CD4-positive, alpha-beta memory T cell (primary cell): ENCODE measurements at regions not wholly inside any gene's neighbourhood (a gene's known extent, or its start where the extent isn't known, plus 50 kb on each side); places are given as distances from the start of the nearest gene placed in this dataset.

Source experiments
- CTCF ChIA-PET: fragments of 350-600 bp; sonication (Branson Sonifier 250); formaldehyde crosslinking; loops from one replicate; lab custom pipeline; 2021; ENCODE audit warnings: inconsistent platforms; ENCODE audit not compliant: partially characterized antibody; lab: Charles Lee
- POLR2A ChIA-PET: fragments of 350-600 bp; sonication (Branson Sonifier 250); formaldehyde crosslinking; loops from one replicate; lab custom pipeline; 2021; ENCODE audit not compliant: partially characterized antibody; lab: Charles Lee
- DNase-seq, 5 donors: peaks; one replicate each; pipeline versions ENCODE4 v3.0.0 to v3.0.0-alpha.2; 2020 to 2022; ENCODE audit warnings: mixed read lengths in 1 of 5
- H3K27ac ChIP-seq: one replicate; pipeline ENCODE4 v1.7.0; 2013; ENCODE audit warnings: low read depth, low read length
- H3K27me3 ChIP-seq: 2 replicates; pipeline ENCODE4 v1.7.0; 2013; ENCODE audit warnings: mild to moderate bottlenecking, low read length, moderate library complexity; ENCODE audit not compliant: insufficient read depth
- H3K36me3 ChIP-seq: 2 replicates; pipeline ENCODE4 v1.7.0; 2013; ENCODE audit warnings: mild to moderate bottlenecking, low read length, moderate library complexity; ENCODE audit not compliant: insufficient read depth
- H3K4me1 ChIP-seq: 2 replicates; pipeline ENCODE4 v1.7.0; 2013; ENCODE audit warnings: mild to moderate bottlenecking, low read length, moderate library complexity; ENCODE audit not compliant: insufficient read depth
- H3K4me3 ChIP-seq, 2 donors: one replicate each; pipeline ENCODE4 v1.7.0; 2013; ENCODE audit warnings: low read length in 2 of 2, mild to moderate bottlenecking in 1 of 2
- H3K9me3 ChIP-seq, 2 donors: one replicate each; pipeline ENCODE4 v1.7.0; 2013; ENCODE audit warnings: low read length in 2 of 2, control low read depth in 1 of 2; ENCODE audit not compliant: control insufficient read depth in 1 of 2
- H3K27ac Mint-ChIP-seq, 7 donors: one replicate each; pipeline ENCODE4 v1.8.0; 2020 to 2021; ENCODE audit warnings: mixed read lengths in 7 of 7, mild to moderate bottlenecking in 6 of 7, inconsistent platforms in 3 of 7, moderate library complexity in 3 of 7
- H3K27me3 Mint-ChIP-seq, 2 donors: one replicate each; pipeline ENCODE4 v1.8.0; 2020 to 2021; ENCODE audit warnings: mixed read lengths in 2 of 2
- H3K36me3 Mint-ChIP-seq, 2 donors: one replicate each; pipeline ENCODE4 v1.8.0; 2020 to 2021; ENCODE audit warnings: mixed read lengths in 2 of 2, inconsistent platforms in 1 of 2, mild to moderate bottlenecking in 1 of 2
- H3K4me1 Mint-ChIP-seq, 4 donors: one replicate each; pipeline ENCODE4 v1.8.0; 2020 to 2021; ENCODE audit warnings: mixed read lengths in 4 of 4, mild to moderate bottlenecking in 1 of 4
- H3K4me3 Mint-ChIP-seq, 8 donors: one replicate each; pipeline ENCODE4 v1.8.0; 2020 to 2021; ENCODE audit warnings: mixed read lengths in 8 of 8, mild to moderate bottlenecking in 7 of 8, moderate library complexity in 6 of 8, inconsistent platforms in 3 of 8
- H3K9me3 Mint-ChIP-seq, 8 donors: one replicate each; pipeline ENCODE4 v1.8.0; 2020 to 2021; ENCODE audit warnings: mixed read lengths in 8 of 8, mild to moderate bottlenecking in 5 of 8, inconsistent platforms in 3 of 8, moderate library complexity in 1 of 8
- intact Hi-C: fragments of 100-400 bp; cut with micrococcal nuclease; formaldehyde crosslinking; loops from one replicate; pipeline ENCODE4 v1.15.1; 2023

DNA sequence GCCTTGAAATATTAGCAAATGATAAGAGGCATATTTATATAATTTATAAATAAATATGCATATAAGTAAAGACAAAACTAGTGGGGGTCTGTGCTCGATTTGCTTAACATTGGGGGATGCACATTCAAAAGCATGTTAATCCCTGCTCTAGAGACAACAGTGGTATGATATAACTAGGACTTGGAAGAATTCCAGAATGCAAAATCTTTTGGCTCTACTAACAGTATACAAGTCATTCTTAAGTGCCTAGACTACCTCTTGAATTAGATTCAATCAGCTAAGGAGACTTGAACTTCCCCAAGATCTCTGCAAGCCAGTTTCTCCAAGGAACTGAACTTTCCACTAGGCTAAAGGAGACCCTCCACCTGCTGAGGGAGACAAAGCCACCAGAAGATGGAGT lies 282.7 kb upstream of the RORA start:
- Histone ChIP-seq H3K27me3 (no peaks in the 10 kb centered on the region), H3K9me3 (no peaks in the 10 kb centered on the region), H3K4me3 (no peak overlapping the region), H3K27ac (no peak overlapping the region), H3K36me3 (no peaks in the 10 kb centered on the region), H3K4me1 (no peaks in the 10 kb centered on the region)
- no peak for DNase-seq
- peaks cover 0 to 3% (median 0%) of the 10 kb centered on the region in 8 donors for H3K9me3 Mint-ChIP-seq
- H3K36me3 Mint-ChIP-seq: no peaks in the 10 kb centered on the region
- no peak overlapping the region for H3K27ac Mint-ChIP-seq
- CTCF ChIA-PET: no interaction called here
- intact Hi-C loops: no loop called here
- POLR2A ChIA-PET: no interaction called here
- no peaks in the 10 kb centered on the region for H3K4me1 Mint-ChIP-seq
- no peak overlapping the region for H3K4me3 Mint-ChIP-seq
- H3K27me3 Mint-ChIP-seq: peaks cover 10 to 18% of the 10 kb centered on the region in 2 donors

- no peaks in the 10 kb centered on the region for H3K36me3 ChIP-seq
- no peaks in the 10 kb centered on the region for H3K4me1 ChIP-seq
- Mint-ChIP-seq H3K9me3 (peaks cover 0 to 3% (median 0%) of the 10 kb centered on the region in 8 donors), H3K27ac (no peak overlapping the region), H3K4me1 (no peaks in the 10 kb centered on the region), H3K27me3 (peaks cover 10 to 18% of the 10 kb centered on the region in 2 donors), H3K4me3 (no peak overlapping the region), H3K36me3 (no peaks in the 10 kb centered on the region)
- no peaks in the 10 kb centered on the region for H3K27me3 ChIP-seq
- ChIA-PET POLR2A (no interaction called here), CTCF (no interaction called here)
- no peaks in the 10 kb centered on the region for H3K9me3 ChIP-seq
- H3K4me3 ChIP-seq: no peak overlapping the region
- no peak for DNase-seq
- no peak overlapping the region for H3K27ac ChIP-seq
- intact Hi-C loops: no loop called here
These were observed 282.0 kb upstream of the RORA start for GRCh38 chr15:61511089-61511488.

- Mint-ChIP-seq H3K9me3 (peaks cover 0 to 3% (median 0%) of the 10 kb centered on the region in 8 donors), H3K4me1 (no peaks in the 10 kb centered on the region), H3K4me3 (no peak overlapping the region), H3K36me3 (no peaks in the 10 kb centered on the region), H3K27me3 (peaks cover 10 to 13% of the 10 kb centered on the region in 2 donors), H3K27ac (no peak overlapping the region)
- no peak overlapping the region for H3K27ac ChIP-seq
- no peak for DNase-seq
- no peaks in the 10 kb centered on the region for H3K36me3 ChIP-seq
- ChIA-PET POLR2A (no interaction called here), CTCF (no interaction called here)
- H3K4me3 ChIP-seq: no peak overlapping the region
- H3K27me3 ChIP-seq: no peaks in the 10 kb centered on the region
- H3K9me3 ChIP-seq: no peaks in the 10 kb centered on the region
- intact Hi-C loops: no loop called here
- H3K4me1 ChIP-seq: no peaks in the 10 kb centered on the region
These were observed 280.3 kb upstream of the RORA start for GRCh38 chr15:61509327-61509840.

- H3K36me3 ChIP-seq: no peaks in the 10 kb centered on the region
- DNase-seq: no peak
- Mint-ChIP-seq H3K27ac (no peak overlapping the region), H3K9me3 (peaks cover 0 to 3% (median 0%) of the 10 kb centered on the region in 8 donors), H3K27me3 (peaks cover 17 to 29% of the 10 kb centered on the region in 2 donors), H3K4me1 (no peaks in the 10 kb centered on the region), H3K4me3 (no peak overlapping the region), H3K36me3 (no peaks in the 10 kb centered on the region)
- no peaks in the 10 kb centered on the region for H3K9me3 ChIP-seq
- H3K27me3 ChIP-seq: no peaks in the 10 kb centered on the region
- no peak overlapping the region for H3K4me3 ChIP-seq
- POLR2A ChIA-PET: no interaction called here
- no peaks in the 10 kb centered on the region for H3K4me1 ChIP-seq
- CTCF ChIA-PET: no interaction called here
- intact Hi-C loops: no loop called here
- no peak overlapping the region for H3K27ac ChIP-seq
These were observed 274.4 kb upstream of the RORA start for GRCh38 chr15:61503383-61503969.

DNA sequence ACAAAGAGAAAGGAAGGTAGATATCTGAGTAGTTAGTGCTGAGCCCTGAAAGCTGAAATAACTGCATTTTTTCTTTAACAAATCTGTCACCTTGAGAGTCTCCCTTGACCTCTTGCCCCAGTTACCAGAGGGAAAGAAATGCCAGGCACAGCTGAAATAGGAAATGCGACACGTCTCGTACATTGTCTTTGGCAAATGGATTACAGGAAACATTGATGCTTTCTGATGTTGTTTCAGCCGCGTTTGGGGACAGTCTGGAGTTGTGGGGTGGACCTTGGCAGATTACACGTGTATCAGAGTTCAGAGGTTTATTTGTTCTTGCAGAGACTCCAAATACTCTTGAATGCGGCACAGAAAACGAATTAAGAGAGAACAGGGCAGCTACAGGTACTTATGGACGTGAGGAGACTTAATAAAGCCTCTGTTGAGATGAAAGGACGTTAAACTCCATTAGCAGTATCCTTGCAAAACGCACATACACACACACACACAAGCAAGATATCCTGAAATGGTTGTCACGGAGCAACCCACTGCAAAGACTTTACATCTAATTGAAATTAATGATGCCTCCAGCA lies 272.8 kb upstream of the RORA start:
- no peaks in the 10 kb centered on the region for H3K4me1 ChIP-seq
- H3K36me3 ChIP-seq: no peaks in the 10 kb centered on the region
- Mint-ChIP-seq H3K27ac (no peak overlapping the region), H3K36me3 (no peaks in the 10 kb centered on the region), H3K27me3 (peaks cover 17 to 35% of the 10 kb centered on the region in 2 donors), H3K9me3 (no peaks in the 10 kb centered on the region), H3K4me1 (no peaks in the 10 kb centered on the region), H3K4me3 (no peak overlapping the region)
- no peak for DNase-seq
- ChIA-PET CTCF (no interaction called here), POLR2A (no interaction called here)
- no peaks in the 10 kb centered on the region for H3K27me3 ChIP-seq
- no peak overlapping the region for H3K27ac ChIP-seq
- H3K9me3 ChIP-seq: no peaks in the 10 kb centered on the region
- intact Hi-C loops: no loop called here
- no peak overlapping the region for H3K4me3 ChIP-seq

GRCh38 chr15:61500951-61501620 lies 272.0 kb upstream of the RORA start:
- POLR2A ChIA-PET: no interaction called here
- H3K4me1 ChIP-seq: no peaks in the 10 kb centered on the region
- H3K4me3 ChIP-seq: no peak overlapping the region
- no peak for DNase-seq
- CTCF ChIA-PET: no interaction called here
- no peak overlapping the region for H3K27ac ChIP-seq
- H3K27ac Mint-ChIP-seq: no peak overlapping the region
- no peaks in the 10 kb centered on the region for H3K36me3 ChIP-seq
- H3K27me3 ChIP-seq: no peaks in the 10 kb centered on the region
- H3K9me3 ChIP-seq: no peaks in the 10 kb centered on the region
- intact Hi-C loops: no loop called here
- no peaks in the 10 kb centered on the region for H3K36me3 Mint-ChIP-seq
- H3K27me3 Mint-ChIP-seq: peaks cover 17 to 36% of the 10 kb centered on the region in 2 donors
- no peaks in the 10 kb centered on the region for H3K4me1 Mint-ChIP-seq
- no peak overlapping the region for H3K4me3 Mint-ChIP-seq
- no peaks in the 10 kb centered on the region for H3K9me3 Mint-ChIP-seq

DNA sequence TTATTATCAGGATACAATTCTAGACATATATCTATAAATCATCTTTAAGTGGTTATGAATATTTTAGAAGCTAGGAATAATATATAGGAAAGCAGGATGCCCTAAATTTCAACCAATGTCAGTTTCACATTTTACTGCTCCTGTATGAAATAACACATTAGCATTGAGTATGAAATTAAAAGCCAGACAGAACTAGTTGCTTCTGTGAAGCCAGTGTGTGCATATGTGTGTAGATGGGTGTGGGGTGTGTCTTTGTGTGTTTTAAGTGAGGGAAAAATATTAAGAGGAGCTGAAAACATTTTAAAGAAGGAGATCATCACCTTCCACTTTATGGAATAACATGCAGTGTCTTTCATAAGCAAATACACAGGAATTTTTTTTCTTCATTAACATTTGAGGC lies 271.4 kb upstream of the RORA start:
- Histone ChIP-seq H3K4me1 (no peaks in the 10 kb centered on the region), H3K27ac (no peak overlapping the region), H3K4me3 (no peak overlapping the region), H3K36me3 (no peaks in the 10 kb centered on the region), H3K9me3 (no peaks in the 10 kb centered on the region), H3K27me3 (no peaks in the 10 kb centered on the region)
- H3K4me3 Mint-ChIP-seq: no peak overlapping the region
- no peaks in the 10 kb centered on the region for H3K9me3 Mint-ChIP-seq
- DNase-seq: no peak
- POLR2A ChIA-PET: no interaction called here
- CTCF ChIA-PET: no interaction called here
- H3K27me3 Mint-ChIP-seq: peaks cover 17 to 36% of the 10 kb centered on the region in 2 donors
- intact Hi-C loops: no loop called here
- no peaks in the 10 kb centered on the region for H3K36me3 Mint-ChIP-seq
- no peaks in the 10 kb centered on the region for H3K4me1 Mint-ChIP-seq
- no peak overlapping the region for H3K27ac Mint-ChIP-seq
